GM13977 (cell line): ENCODE measurements at regions not wholly inside any gene's neighbourhood (a gene's known extent, or its start where the extent isn't known, plus 50 kb on each side); places are given as distances from the start of the nearest gene placed in this dataset.

Experiments used
- DNase-seq: peaks from one replicate; pipeline ENCODE4 v3.0.0; 2012; ENCODE audit warnings: low spot score
- CTCF ChIP-seq: IDR thresholded peaks from 2 replicates; pipeline ENCODE4 v1.5.1; 2012; ENCODE audit warnings: mild to moderate bottlenecking, control low read depth; ENCODE audit not compliant: insufficient read depth; ENCODE audit errors: extremely low read depth, missing control alignments
- in situ Hi-C: fragments of 300-500 bp; cut with MboI; formaldehyde crosslinking; loops from one replicate; pipeline ENCODE4 v1.12.0; 2022; ENCODE audit warnings: low sequenced_read_pairs, low pct_unique_long_range_greater_than_20kb, mixed read lengths, inconsistent platforms; ENCODE audit not compliant: unreplicated experiment

GRCh38 chr6:19999319-20000191, 162.4 kb downstream of the ID4 start:
- no peak for DNase-seq
- in situ Hi-C loops = no loop called here
- TF ChIP-seq CTCF = no peak

GRCh38 chr6:20001286-20001685, 164.1 kb downstream of the ID4 start:
- in situ Hi-C loops = no loop called here
- TF ChIP-seq CTCF = no peak
- no peak for DNase-seq

- no peak for TF ChIP-seq CTCF
- in situ Hi-C loops = no loop called here
- no peak for DNase-seq
These were observed 168.9 kb downstream of the ID4 start for GRCh38 chr6:20006037-20006436.

GRCh38 chr6:20008131-20008530, 171.0 kb downstream of the ID4 start:
- no peak for TF ChIP-seq CTCF
- in situ Hi-C loops = no loop called here
- no peak for DNase-seq

- no peak for TF ChIP-seq CTCF
- no peak for DNase-seq
- in situ Hi-C loops = no loop called here
These were observed 176.1 kb downstream of the ID4 start for GRCh38 chr6:20013066-20013861.

GRCh38 chr6:20014508-20014907, 177.3 kb downstream of the ID4 start:
- no peak for DNase-seq
- no peak for TF ChIP-seq CTCF
- in situ Hi-C loops = no loop called here
